Stimulated activated CD8-positive, alpha-beta memory T cell treated with anti-CD3 and anti-CD28 coated beads, Interleukin-2, amount 100 ng/mL, for 48 hours (primary cell): ENCODE measurements at regions not wholly inside any gene's neighbourhood (a gene's known extent, or its start where the extent isn't known, plus 50 kb on each side); places are given as distances from the start of the nearest gene placed in this dataset.
"Not testable (repeated sequence)": the region's sequence is repeated elsewhere in the genome, so short reads cannot be mapped to it uniquely, and the experiment has no call there.

ENCODE experiments used
- DNase-seq, 2 donors: peaks; one replicate each; pipeline ENCODE4 v3.0.0-alpha.2; 2020; ENCODE audit warnings: low read depth in 2 of 2

GRCh38 chr7:25595996-25596395 lies 367.7 kb upstream of the NPVF start:
- no peak for DNase-seq

DNA sequence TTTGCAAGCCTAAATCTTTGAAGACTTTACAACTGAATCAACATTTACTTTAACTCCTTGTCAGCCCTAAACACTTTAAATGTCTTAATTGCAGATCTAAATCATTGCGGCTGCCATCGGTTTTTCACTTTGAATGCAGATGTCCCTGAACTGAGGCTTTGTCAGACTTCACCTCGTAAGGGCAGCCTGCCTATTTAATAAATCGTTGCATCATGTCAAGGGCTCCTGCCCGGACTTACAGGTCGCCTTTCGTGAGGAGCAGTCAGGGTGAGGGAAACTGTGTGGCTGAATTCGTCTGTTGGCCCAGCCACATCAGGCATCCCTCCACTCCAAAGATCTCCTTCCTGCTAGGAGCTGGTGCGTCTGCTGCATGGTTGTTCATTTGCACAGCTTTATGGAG lies 368.2 kb upstream of the NPVF start:
- DNase-seq, result no peak

- DNase-seq, result no peak
Observed at GRCh38 chr7:25597946-25598345, 369.7 kb upstream of the NPVF start.

DNA sequence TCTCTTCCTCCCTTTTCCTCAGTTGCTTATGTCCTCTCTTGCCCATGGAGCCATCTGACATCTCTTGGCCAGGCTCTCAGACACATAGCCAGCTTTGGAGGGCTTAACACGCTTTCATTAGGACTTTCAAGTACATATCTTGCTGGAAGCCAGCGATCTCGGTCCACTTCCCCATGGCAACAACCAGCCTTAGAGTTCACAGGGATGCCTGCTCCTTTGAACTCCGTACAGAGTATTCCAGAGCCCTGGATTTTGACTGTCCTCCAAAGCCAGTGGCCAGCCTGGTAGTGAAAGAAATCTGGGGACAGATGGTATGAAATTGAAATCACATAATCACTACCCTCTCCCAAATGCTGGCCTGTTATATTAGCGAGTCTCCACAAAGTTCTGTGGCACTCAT lies 370.5 kb upstream of the NPVF start:
- DNase-seq, result no peak

DNA sequence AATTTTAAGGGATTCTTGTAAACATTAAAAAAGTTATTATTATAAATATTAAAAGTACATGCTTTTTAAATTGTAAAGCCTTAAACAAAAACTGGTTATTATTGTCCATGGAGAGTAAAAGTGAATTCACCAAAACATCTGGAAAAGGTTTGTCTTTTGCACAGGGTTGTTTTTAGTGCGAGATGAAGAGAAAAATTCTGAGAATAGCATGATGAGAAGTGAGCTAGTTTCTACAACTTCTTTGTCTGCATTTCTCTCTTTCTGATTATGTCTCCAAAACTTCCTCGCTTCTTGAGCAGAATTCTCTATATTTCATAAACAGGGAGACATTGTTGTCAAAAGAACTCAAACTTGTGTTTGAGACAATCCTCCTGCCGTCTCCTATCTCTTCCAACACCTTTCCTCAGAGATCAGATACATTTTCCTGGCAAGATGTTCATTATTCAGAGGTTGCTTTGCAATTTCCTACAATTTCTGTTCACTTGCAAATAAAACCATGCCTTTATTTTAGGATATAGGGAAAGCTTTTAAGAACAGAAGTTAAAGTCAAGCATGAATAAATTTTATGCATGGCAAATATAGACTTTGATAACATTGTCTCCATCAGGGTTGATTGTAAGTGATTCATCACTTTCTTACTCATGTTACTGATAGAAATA lies 372.1 kb upstream of the NPVF start:
- no peak for DNase-seq

GRCh38 chr7:25602730-25603426 lies 374.6 kb upstream of the NPVF start:
- DNase-seq, result not testable (repeated sequence)

DNA sequence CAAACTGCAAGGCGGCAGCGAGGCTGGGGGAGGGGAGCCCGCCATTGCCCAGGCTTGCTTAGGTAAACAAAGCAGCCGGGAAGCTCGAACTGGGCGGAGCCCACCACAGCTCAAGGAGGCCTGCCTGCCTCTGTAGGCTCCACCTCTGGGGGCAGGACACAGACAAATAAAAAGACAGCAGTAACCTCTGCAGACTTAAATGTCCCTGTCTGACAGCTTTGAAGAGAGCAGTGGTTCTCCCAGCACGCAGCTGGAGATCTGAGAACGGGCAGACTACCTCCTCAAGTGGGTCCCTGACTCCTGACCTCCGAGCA lies 375.1 kb upstream of the NPVF start:
- DNase-seq, result not testable (repeated sequence)

- no peak for DNase-seq
Observed at GRCh38 chr7:25611196-25611595, 382.9 kb upstream of the NPVF start.

GRCh38 chr7:25613912-25614311 lies 385.6 kb upstream of the NPVF start:
- DNase-seq, result no peak

- no peak for DNase-seq
Observed at GRCh38 chr7:25614415-25614814, 386.1 kb upstream of the NPVF start.

DNA sequence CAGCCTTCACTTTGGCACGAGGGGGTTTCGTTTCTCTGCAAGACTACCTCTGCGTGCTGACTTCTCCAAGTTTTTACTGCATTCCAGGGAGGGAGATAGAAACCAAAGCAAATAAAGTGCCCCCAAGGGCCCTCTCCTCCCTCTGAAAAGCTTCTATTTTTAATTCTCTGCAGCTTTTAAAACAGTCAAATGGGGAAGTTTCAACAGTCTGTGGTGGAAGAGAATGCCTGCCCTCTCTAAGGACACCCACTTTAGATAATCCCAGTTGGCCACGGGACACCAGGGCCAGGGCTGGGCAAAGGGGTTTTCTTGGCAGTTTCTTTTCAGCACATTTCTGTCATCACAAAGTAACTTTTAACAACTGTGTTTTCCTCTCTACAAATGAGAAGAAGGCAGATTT lies 386.7 kb upstream of the NPVF start:
- no peak for DNase-seq

DNA sequence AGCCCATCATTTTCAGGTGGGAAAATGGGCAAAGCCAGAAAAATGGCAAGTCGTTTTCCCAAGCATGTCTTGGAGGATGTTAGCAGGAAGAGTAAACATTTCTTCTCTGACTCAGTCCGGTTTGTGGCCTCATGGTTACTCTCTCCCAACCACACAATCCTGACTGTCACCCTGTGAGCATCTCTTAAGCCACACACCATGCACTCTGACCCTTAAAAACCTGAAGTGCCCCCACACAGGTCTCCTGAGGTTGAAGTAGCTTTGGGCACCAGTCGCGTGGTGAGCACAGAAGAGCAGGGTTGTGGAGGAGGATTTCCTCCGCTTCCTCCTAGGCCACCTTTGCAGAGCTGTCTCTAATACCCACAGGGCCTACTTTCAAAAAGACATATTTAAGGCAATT lies 387.3 kb upstream of the NPVF start:
- DNase-seq, result no peak

DNA sequence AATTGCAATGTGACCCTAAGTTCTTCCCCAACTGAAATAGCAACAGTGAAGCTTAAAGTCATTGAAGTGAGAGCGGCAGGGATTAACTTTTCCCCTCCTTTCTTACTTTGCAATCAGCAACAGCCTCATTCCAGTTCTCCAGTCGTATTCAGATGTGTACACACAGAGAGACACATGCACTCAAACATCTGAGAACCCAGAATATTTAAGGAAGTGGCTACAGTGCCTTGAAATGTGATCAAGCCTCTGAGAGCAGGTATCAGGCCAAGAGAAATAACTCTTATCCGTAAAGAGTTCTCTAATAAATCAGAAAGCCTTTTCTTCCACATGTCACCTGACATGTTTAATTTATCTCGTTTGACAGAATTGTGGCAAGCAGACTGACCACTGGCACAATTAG lies 388.9 kb upstream of the NPVF start:
- no peak for DNase-seq

DNA sequence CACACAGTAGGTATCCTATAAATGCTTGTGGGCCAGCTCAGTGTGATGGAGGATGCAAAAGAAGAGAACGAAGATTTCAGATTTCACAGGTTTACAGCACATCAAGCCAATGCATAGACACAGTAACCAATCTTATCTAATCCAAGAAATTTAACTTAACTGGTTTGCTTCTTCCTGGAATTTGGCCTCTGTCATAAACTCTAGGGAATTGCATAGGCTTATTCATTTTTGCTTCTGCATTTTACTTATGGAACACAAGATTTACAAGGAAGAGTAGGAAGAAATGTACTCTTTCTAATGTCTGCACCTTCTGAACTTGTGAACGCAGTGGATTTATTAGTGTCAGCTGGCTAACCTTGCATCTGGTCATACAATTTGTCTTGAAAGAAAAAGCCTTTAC lies 389.4 kb upstream of the NPVF start:
- DNase-seq, result no peak

DNA sequence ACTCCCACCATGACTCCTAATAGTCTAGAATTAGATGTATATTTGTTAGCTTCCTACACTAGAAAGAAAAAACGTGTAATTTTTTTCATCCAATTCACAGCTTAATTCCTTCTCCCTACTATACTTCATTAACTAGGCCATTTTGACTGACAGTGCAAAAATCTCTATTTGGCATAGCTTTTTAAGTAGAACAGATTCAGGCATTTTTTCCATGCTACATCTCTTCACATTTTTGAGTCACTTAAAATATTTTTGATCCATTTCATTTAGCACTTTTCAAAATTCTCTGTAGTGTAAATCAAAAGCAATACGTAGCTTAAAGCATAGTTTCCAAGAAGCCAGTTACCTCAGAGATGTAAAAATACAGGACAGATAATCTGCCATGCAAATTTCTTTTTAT lies 391.1 kb upstream of the NPVF start:
- DNase-seq, result no peak

DNA sequence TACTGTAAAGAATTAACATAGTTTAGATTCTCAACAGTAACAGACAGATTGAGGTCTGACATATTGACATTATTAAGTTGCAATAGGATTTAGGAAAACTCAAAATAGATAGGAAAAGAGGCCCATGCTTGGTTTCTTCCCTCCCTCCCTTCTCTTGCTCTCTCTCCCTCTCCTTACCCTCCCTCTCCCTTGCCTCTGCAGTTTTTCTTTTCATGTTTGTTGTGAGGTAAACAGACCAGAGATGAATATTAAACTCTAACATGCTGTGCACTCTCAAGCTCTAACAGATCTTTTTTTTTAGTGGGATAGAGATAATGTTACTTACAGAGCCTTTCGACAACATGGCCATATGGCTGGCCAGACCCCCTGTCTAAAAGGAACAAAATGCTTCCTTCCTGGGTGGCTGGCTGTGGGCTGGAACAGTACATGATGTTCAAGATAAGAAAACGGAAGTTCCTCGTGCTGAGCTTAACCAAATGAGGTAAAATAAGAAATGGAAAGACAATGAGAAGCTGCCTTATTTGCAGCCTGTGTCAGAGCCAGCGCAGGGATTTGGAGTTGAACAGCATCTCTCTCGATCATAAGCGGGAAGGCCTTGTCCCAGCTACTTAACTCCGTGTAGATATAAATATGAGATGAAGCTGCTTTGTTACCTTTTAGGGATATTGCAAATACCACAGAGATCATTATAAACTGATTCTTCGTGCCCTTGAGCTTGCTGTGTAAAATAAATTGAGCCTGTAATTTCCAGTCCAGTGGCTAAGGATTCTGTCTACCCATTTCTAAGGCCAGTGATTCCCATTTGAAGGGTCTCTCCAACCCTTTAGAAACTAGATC lies 391.9 kb upstream of the NPVF start:
- DNase-seq, result no peak

- DNase-seq, result no peak
Observed at GRCh38 chr7:25621993-25622392, 393.7 kb upstream of the NPVF start.

DNA sequence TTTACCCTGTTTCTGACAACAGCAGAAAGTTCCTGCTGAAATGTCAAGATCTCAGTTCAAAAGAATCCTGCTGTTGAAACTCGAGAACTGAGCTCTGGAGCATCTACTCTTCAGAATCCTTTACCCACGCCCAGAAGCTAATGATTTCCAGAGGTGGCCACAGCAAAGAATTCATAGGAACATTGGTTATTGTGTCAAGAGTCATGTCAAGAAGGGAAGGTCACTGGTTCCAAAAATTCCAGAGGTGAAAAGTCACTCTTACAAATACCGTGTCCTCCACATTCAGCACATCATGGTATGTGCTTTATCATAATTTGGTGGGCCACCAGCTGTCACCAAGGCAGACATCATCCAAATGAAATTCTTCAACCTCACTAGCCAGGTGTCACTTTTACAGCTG lies 394.4 kb upstream of the NPVF start:
- no peak for DNase-seq

- no peak for DNase-seq
Observed at GRCh38 chr7:25624051-25624450, 395.8 kb upstream of the NPVF start.

GRCh38 chr7:25624833-25625232 lies 396.5 kb upstream of the NPVF start:
- no peak for DNase-seq

DNA sequence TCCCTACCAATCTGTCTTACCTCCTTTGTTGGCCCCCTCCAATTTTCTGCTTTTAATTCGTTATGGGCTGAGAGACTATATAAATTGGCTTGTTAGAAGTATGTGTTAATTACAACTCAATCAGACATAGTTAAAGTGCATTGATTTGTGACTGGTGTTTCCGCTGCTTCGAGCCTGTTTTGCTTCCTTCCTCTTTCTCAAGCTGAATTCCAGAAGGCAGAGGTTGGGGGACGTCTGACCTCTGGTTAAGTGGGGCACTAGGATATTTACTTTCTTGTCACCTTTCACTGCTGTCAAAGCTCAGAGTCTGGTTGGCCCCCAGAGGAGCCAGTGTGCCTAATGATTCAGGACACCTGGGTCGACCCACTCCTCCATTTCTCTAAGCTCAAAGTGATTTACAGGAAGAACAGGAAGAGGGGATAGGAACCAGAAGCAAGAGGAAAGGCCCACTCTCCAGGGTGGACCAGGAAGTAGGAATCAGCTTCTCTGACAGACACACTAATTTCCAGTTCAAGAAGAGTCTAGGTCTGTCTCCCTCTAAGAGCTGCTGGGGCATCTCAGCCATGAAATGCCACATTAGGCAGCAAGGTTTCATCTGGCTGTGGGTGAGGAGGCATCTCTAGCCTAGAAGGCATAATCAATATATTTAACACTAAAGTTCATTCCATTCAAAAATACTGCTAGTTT lies 397.2 kb upstream of the NPVF start:
- no peak for DNase-seq

DNA sequence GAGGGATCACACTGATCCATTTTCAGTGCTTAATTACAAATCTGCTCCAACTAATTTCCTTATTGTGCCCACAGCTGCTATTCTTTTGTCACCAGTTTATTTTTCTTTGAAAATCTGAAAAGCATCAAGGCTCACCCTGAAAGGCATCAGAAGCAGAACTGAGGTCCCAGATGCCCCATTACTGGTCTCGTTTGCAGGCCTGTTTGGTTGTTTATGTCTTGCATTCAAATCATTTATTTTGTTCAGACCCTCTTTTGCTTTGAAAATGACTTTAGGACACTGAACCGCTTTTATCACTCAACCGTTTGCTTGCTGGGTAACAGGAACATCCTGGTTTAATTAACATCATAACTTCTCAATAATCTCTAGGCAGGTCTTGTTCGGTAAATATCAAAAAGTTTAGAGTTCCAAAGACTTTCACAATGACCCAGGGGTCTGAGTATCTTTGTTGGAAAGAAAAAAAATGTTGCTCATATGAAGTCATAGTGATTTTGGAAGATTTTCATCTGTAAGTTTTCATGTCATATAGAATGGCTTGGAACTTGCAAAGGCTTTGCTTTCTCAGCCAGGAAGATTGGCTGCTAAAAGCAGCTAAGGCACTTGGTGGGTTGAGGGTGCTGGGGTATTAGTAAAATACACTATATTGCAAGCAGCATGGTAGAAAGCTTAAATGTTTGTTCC lies 398.3 kb upstream of the NPVF start:
- no peak for DNase-seq
